IMR-90 (cell line): ENCODE measurements at regions not wholly inside any gene's neighbourhood (a gene's known extent, or its start where the extent isn't known, plus 50 kb on each side); places are given as distances from the start of the nearest gene placed in this dataset.

Experiments used
- BHLHE40 ChIP-seq: fragments of 150-350 bp; IDR thresholded peaks from 2 replicates; pipeline ENCODE4 v1.6.1; 2016; ENCODE audit warnings: mild to moderate bottlenecking, low read depth, low read length
- CHD1 ChIP-seq: IDR thresholded peaks from 2 replicates; pipeline ENCODE4 v1.6.1; 2012; ENCODE audit warnings: low read depth, low read length, improper control_type of control experiment
- CTCF ChIP-seq: conservative IDR thresholded peaks from 2 replicates; pipeline ENCODE4 v1.5.1; 2012; ENCODE audit warnings: mild to moderate bottlenecking, low read depth, low read length, improper control_type of control experiment
- MAZ ChIP-seq: IDR thresholded peaks from 2 replicates; pipeline ENCODE4 v1.6.1; 2012; ENCODE audit warnings: low read depth, mild to moderate bottlenecking, low read length, improper control_type of control experiment, moderate library complexity, borderline replicate concordance
- POLR2A ChIP-seq: IDR thresholded peaks from 2 replicates; pipeline ENCODE4 v1.6.1; 2012; ENCODE audit warnings: mild to moderate bottlenecking, low read depth, low read length
- RAD21 ChIP-seq: IDR thresholded peaks from 2 replicates; pipeline ENCODE4 v1.6.1; 2012; ENCODE audit warnings: low read length, improper control_type of control experiment
- RFX5 ChIP-seq: IDR thresholded peaks from 2 replicates; pipeline ENCODE4 v1.8.0; 2012; ENCODE audit warnings: low read depth, mild to moderate bottlenecking, low read length, moderate library complexity
- SMC3 ChIP-seq: fragments of 150-350 bp; IDR thresholded peaks from 2 replicates; pipeline ENCODE4 v1.6.1; 2016; ENCODE audit warnings: low read depth, mild to moderate bottlenecking, antibody characterized with exemption, low read length, moderate library complexity
- USF2 ChIP-seq: fragments of 150-350 bp; IDR thresholded peaks from 2 replicates; pipeline ENCODE4 v1.6.1; 2017; ENCODE audit warnings: mild to moderate bottlenecking, antibody characterized with exemption, low read length, low read depth

GRCh38 chr4:29549342-29549741 lies 1170.8 kb upstream of the PCDH7 start:
- TF ChIP-seq CTCF (no peak), POLR2A (no peak), MAZ (no peak), RAD21 (no peak), BHLHE40 (no peak), CHD1 (no peak), RFX5 (no peak), SMC3 (no peak), USF2 (no peak)
